DOHH2 (cell line): ENCODE measurements at regions not wholly inside any gene's neighbourhood (a gene's known extent, or its start where the extent isn't known, plus 50 kb on each side); places are given as distances from the start of the nearest gene placed in this dataset.

Experiments
- EZH2phosphoT487 ChIP-seq: fragments of 200-600 bp; sonication (generic); IDR thresholded peaks from 2 replicates; pipeline ENCODE4 v1.6.1; 2017; ENCODE audit warnings: borderline replicate concordance, mild to moderate bottlenecking, antibody characterized with exemption, low read length, moderate library complexity, mixed read lengths
- TF ChIP-seq, protein P1 (sequence below): fragments of 200-600 bp; sonication (generic); IDR thresholded peaks from one replicate; pipeline ENCODE4 v1.5.1; 2014; ENCODE audit warnings: antibody characterized with exemption, mild to moderate bottlenecking, low read depth, low read length; ENCODE audit not compliant: poor library complexity, severe bottlenecking

DNA sequence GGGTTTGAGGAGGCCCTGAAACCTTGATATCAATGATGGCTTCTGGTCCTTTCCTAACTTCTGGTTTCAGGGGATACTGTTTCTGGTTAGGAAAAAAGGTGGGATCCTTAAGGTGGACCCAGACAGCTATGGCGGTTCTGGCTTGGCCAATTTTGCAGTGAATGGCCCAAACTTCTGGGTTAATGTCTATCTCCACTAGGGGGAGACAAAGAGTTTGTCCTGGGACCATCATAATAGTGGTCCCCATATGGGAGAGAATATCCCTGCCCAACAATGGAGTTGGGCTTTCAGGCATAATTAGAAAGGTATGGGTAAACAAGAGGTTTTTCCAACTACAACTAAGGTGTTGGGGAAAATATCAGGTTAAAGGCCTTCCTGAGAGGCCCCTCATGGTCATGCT, 273.5 kb downstream of the CALCRL start:
- TF ChIP-seq, protein P1, sequence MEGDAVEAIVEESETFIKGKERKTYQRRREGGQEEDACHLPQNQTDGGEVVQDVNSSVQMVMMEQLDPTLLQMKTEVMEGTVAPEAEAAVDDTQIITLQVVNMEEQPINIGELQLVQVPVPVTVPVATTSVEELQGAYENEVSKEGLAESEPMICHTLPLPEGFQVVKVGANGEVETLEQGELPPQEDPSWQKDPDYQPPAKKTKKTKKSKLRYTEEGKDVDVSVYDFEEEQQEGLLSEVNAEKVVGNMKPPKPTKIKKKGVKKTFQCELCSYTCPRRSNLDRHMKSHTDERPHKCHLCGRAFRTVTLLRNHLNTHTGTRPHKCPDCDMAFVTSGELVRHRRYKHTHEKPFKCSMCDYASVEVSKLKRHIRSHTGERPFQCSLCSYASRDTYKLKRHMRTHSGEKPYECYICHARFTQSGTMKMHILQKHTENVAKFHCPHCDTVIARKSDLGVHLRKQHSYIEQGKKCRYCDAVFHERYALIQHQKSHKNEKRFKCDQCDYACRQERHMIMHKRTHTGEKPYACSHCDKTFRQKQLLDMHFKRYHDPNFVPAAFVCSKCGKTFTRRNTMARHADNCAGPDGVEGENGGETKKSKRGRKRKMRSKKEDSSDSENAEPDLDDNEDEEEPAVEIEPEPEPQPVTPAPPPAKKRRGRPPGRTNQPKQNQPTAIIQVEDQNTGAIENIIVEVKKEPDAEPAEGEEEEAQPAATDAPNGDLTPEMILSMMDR, result peak; percentile 80
- TF ChIP-seq EZH2phosphoT487, result no peak
